RPMI7951 (cell line): ENCODE measurements at regions not wholly inside any gene's neighbourhood (a gene's known extent, or its start where the extent isn't known, plus 50 kb on each side); places are given as distances from the start of the nearest gene placed in this dataset.
A peak's percentile ranks its signal among the peaks of the same experiment; 100 is the strongest.
"Not testable (repeated sequence)": the region's sequence is repeated elsewhere in the genome, so short reads cannot be mapped to it uniquely, and the experiment has no call there.

Experiments
- DNase-seq: peaks from one replicate; pipeline ENCODE4 v3.0.0-alpha.2; 2012; ENCODE audit warnings: low read depth

DNA sequence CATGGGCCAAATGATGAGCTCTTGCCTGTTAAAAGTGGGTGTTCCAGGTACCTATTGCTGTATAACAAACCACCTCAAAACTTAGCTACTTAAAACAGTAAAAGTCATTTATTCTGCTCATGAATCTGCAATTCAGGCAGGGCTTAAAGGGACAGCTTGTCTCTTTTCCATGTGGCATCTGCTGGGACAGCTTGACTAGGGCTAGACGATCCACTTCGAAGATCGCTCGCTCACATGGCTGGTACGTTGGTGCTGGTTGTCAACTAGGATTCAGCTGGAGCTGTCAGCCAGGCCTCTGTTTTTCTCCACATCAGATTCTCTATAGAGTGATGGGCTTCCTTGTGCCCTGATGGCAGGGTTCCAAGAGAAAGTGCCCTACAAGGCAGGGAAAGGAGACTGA lies 581.3 kb downstream of the NTRK3 start:
- no peak for DNase-seq

DNA sequence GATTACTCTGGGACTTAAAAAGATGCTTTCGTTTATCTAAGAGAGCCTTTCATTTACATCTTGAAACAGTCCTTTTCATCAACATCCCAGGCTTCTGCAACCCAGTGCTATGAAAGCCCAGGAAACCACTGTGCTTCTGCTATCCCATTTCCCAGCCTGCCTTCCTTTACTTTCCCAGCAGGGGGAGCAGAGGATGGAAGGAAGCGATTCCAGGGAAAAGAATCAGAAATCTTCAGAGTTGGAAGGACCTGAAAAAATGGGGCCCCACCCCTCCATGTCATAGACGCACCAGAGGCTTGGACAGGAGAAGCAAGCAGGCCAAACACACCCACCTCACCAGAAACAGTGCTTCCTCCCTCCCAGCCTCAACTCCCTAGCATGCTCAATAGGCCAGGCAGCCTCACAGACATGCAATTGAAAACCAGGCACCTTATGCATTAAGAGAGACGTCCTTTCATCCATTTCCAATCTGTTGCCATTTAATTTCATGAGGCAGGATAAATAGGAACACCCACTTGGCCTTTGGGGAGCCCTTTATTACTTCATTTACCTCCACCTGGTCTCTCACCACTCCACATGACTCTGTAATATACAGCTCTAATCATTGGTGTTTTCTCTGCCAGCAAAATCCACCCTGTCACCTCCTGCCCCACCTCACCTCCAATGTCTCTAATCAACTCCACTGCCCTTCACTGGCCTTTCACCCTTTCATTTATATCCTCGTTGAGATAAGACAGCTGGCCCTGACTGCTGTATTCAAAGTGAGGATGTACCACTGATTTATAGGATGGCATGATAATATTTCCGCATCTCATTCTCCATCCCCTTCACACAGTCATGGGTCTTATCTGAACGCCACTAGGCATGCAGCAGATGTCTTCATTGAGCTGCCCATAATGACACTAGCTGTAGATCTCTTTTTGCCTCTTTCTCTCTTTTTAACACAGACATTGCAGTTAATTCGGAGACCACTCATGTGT lies 583.9 kb downstream of the NTRK3 start:
- DNase-seq: peak; percentile 68

DNA sequence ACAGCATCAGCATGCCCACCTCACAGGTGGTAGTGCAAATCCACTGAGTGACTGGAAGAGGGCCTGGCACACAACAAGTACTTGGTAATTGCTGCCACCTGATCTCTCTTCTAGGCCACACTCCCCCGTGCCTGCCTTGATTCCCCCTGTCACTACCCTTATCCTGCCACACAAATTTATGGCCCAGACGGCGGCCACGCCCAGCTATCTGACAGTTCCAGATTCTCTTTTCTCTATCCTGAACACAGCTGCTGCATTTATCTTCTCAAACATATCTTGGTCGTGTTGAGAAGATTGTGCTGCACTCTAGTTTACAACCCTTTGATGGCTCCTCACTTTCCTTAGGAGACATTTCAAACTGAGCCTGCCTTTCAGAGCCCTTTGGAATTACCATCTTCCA lies 585.2 kb downstream of the NTRK3 start:
- DNase-seq: no peak

DNA sequence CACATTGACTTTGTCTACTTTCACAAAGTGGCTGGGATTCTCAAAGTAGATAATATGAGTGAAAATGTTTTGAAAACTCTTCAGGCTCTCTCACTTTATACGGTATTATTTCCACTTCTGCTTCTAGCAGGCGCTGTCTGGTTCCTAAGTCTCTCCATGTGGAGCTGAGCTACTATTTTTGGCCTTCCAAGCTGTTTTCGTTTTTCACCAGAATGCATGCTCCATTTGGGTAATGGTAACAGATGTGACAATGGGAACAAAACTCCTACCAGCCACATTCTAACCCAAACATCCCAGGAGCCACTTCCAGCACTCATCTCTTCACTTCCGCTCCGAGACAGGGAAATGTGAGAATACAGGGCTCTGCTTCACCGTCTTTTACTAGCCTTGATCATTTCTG lies 586.7 kb downstream of the NTRK3 start:
- peak; percentile 86 for DNase-seq

DNA sequence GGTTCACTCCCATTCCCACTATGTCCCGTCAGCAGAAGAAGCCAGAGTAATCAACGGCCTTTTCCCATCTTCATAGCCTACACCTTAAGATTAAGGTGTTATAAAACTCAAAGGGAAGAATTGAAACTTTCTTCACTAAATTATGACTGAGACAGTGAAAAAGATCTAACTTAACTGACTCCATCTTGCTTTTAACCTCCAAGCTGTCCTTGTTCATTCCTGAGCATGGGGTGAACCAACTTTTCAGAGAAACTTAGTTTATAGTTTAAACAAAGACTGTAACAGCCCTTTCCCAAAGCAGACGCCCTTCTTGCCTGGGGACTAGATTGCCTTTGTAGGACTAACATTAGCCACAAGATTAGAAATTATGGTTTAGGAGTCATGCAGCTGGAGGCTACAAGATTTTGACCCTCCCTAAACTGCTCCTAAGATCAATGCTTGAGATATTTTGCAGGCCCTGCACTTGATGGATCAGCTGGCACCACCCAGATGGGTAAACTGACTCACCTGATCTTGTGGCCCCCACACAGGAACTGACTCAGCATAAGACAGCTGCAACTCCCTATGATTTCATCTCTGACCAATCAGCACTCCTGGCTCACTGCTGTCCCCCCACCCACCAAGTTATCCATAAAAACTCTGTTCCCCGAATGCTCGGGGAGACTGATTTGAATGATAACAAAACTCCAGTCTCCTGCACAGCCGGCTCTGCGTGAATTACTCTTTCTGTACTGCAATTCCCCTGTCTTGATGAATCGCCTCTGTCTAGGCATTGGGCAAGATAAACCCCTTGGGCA lies 587.6 kb downstream of the NTRK3 start:
- DNase-seq: peak; percentile 99

DNA sequence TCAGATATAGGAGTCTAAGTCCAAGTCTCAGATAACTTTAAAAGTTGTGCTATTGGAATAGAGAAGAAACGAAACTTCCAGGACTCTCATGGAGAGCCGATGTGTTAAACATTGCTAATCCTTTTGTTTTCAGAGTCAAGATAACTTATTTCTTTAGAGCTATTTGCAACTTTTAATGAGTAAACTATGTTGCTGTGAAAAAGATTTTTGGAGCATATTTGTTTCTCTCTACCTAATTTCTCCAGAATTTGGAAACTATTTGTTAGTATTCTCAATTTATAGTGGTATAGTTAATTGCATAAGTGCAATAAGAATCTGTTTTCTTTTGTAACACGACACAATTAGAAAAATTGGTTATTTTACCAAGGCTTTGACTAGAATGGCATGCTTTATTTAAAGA lies 588.9 kb downstream of the NTRK3 start:
- no peak for DNase-seq

DNA sequence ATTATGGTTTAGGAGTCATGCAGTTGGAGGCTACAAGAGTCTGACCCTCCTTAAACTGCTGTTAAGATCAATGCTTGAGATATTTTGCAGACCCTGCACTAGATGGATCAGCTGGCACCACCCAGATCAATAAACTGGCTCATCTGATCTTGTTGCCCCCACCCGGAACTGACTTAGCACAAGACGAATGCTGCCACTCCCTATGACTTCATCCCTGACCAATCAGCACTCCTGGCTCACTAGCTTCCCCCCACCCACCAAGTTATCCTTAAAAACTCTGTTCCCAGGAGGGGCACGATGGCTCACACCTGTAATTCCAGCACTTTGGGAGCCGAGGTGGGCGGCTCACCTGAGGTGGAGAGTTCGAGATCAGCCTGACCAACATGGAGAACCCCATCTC lies 594.0 kb downstream of the NTRK3 start:
- DNase-seq: no peak

DNA sequence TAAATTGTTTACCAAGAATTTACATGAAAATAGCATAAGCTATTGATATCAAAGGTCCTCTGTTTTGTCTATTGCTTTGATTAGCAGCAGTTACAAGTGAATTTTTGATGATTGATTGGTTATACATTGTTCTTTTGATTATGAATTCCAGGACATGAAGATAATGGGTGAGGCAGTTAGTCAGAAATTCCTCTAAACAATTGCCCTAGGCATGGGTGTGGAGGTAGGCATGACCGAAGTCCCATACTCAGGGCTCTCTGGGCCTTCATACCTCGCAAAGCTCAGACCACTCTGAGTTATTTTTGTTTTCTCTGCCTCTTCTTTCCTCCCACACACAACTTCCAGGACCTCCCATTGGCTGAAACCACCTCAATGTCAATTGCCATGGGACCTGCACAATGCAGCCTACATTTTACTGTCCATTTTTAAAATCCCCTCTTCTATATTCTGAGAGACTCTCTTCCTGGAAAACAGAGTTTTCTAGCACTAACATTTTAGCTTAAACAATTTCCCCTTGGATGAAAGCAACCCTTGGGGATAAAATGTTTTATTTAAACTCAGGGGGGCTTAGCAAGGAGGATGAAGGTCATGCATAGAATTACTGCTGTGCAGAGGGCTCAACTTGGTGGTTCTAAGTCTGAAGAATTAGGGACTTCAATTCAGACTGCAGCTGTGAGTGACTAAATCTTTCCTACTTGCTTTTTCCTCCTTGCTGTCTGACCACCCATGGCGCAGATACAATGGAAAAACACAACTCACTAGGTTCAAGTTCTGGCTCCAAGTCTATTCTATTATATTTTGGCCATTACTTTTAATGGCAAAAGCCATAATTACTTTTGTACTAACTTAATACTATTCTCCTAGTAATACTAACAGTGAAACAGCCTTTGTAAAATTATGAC lies 594.8 kb downstream of the NTRK3 start:
- peak; percentile 62 for DNase-seq

DNA sequence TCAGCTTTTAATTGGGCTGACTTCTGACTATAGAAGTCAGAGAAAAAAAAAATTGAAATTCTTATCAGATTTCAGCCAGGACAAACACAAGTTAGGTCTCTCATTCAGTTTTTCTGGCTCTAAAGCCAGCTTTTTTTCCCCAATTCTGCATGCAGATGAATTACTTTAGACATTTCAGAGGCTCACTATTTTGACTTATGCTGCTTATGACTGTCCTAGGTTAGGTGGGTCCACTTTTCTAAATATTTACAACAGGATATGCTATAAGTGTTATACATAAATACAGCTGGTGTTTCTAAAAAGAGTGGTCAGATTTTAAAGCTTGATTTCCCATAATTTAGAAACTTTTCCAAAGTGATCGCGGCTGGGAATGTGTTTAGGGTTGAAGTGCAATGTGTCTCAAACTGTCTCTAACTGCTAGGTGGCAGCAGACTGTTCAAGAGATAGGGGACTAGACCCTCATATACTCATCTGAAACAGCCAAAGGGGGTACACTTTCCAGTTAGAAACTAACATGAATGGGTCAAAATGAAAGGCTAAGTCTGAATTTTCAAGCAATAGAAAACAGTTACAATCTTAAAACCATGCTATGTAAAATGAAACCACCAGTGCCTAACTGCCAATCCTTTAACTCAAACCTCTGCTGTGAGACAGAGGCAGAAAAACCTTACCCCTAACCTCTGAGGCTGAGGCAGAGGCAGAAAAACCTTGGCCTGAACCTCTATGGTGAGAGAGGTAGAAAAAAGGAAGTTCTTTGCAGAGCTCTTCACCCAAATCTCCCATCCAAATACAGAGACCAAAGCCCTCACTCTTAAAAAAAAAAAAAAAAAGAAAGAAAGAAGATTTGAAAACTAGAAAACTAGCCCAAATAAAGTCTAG lies 596.0 kb downstream of the NTRK3 start:
- no peak for DNase-seq

DNA sequence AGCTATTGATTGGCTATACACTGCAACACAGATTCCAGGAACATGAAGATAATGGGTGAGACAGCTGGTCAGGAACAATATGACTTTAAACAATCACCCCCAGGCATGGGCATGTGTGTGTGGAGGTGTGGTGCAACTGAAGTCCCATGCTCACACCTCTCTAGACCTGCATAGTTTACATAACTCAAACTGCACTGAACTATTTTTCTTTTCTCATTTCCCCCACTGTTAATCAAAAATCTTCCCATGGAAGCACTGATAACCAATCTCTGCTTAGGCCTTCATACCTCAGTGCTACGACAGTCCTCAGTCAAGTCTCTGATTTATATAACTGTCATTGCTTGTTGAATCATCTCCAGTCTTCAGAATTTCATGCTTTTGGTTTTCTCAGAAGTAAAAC lies 600.2 kb downstream of the NTRK3 start:
- no peak for DNase-seq

DNA sequence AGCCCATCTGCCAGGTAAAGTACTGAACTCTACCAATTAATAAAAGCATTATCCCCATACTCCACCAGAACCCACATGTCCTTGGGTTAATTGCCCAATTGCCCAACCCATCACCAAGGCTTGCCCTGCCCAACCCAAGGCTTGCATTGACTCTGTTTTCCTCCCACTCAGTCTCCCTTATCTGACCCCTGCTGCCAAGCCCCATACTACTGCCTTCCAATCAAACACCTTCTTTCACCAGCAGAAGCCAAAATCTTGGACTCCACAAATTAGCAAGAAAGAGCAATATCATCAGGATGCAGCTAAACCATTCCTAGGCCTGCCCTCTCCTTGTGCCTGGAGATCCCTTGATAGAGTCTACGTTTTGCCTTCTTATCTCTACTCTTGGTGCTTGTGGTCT lies 602.9 kb downstream of the NTRK3 start:
- no peak for DNase-seq

DNA sequence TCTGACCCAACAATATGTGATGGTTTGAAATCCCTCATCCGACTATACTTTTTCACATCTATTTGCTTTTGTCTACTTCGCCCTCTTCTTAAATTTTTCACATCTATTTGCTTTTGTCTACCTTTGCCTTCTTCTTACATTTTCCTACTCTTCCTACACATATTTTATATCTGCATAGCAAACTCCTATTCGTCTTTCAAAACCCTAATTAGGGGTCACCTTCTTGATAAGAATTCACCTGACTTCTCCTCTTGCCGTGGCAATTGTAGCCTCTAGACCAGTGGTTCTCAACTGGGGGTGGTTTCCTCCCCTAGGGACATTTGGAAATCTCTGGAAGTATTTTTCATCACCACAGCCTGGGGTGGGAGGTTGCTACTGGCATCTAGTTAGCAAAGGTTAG lies 607.4 kb downstream of the NTRK3 start:
- no peak for DNase-seq

DNA sequence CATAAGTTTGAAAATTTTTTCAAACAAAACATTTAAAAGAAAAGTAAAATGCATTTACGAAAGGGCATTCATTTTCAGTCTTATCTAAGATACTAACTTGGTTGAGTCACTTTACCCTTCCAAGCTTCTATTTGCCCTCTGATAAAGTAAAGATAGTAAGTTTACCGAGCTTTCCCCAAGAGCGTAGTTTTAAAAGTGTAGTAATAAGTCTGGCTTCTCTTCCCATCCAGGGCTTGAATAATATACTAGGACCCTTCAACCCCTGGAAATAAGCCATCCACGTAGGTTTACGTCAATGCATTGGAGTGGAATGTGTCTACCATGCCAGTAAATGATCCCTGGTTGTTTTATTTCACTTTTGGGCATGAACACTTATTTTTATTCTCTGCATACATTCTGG lies 608.3 kb downstream of the NTRK3 start:
- no peak for DNase-seq

DNA sequence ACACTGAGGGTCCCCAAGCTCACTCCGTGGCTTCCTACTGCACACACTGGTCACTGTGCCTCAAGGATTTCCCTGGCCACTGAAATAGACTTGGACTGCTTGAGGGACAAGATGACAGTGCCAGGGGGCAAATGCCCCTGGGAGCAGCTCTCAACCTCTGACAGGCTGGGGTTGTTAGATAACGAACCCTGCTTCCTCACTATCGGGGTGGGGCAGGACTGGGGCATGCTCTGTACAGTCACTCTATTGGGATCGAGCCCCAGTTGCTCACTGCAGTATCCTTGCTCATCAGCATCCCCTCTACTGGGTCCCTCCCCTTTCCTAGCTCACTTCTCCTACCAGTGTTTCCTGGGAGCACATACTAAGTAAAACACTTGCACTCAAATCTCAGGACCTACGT lies 610.8 kb downstream of the NTRK3 start:
- no peak for DNase-seq

DNA sequence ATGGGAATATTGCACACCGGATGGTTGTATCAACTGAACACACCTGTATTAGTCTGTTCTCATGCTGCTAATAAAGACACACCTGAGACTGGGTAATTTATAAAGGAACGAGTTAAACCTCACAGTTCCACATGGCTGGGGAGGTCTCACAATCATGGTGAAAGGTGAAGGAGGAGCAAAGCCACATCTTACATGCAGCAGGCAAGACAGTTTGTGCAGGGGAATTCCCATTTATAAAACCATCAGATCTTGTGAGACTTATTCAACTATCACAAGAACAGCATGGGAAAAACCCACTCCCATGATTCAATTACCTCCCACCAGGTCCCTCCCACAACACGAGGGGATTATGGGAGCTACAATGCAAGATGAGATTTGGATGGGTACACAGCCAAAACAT lies 613.5 kb downstream of the NTRK3 start:
- not testable (repeated sequence) for DNase-seq

DNA sequence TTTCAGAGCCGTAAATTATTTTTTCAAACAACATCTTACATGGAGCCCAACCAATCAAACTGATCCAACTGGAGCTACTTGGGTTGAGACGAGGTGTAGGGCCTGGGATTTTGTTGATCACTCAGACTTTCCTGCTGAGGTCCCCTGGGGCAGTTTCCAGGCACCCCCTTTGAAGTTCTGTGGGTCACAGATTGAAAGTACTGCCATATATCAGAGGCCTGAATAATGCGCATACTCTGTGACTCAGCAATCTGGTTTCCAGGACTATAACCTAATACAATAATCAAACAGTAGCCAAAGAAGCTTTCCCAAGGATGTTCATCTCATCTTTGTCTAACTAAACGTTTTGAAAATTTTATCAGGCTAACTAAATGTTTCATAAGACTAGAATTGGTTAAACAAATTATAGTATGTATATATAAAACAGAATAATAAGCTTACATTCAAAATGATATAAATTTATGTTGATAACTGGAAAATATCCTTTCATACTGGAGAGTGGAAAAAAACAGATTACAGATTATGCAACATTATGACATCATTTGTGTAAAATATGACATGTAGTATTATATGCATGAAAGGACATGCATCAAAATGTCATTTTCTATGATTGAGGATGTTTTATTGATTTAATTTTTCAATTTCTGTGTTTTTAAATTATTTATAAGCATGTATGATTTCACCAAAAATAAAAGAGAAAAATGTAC lies 617.1 kb downstream of the NTRK3 start:
- DNase-seq: peak; percentile 57

DNA sequence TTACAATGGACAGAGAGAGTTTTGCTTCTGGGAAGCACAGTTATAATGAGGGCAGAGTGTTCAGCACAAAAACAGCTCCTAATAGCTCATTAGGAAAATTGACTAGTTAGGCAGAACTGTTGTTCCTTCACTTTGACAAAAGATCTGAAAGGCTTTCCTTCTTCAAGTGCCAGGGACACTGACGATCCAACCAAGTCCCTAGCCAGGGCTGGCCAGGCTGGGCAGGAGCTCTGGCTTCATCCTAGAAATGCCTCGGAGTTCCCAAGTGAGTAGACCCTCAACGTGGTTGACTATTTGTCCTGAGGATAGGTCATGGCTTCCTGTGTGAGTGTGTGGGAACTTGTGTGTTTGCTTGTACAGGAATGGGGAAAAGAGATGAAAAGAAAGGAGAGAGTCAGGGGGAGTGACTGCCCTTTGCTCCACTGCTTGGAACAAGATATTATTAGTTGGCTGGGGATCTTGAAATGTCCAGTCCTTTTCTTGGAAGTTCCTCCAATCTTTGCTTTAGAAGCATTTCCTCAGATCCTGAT lies 617.9 kb downstream of the NTRK3 start:
- DNase-seq: no peak

DNA sequence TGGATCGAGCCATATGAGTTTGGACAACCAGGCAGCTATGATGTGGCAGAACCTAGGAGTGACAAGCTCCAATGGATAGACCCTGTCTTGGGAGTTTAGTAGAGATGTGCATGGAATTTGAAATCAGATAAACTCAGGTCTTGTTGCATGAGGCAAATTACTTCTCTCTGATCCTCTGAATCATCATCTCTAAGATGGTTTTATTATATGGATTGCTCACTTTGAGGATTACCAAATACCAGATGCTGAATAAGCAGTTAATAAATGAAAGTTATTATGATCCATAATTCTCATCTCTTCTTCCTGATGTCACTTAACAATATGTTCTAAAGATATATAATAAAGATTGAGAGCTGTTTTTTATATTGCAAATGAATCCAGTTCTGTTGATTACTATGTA lies 622.2 kb downstream of the NTRK3 start:
- DNase-seq: no peak

DNA sequence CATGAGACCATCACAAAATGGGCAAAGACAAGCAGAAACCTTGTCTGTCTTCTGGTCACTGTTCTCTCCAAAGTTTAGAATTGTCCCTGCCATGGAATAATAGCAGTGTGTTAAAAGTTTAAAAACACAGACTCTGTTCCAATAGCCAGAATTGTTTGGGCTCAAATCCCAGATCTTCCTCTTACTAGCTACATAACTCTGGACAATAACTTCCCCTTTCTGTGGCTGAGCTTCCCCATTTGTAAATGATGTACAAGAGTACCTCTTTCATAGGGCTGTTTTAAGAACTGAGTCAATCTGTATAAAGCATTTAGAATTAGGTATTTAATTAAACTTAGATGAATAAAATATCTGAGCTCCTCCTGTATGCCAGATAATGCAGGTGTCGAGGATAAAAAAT lies 623.0 kb downstream of the NTRK3 start:
- DNase-seq: no peak

DNA sequence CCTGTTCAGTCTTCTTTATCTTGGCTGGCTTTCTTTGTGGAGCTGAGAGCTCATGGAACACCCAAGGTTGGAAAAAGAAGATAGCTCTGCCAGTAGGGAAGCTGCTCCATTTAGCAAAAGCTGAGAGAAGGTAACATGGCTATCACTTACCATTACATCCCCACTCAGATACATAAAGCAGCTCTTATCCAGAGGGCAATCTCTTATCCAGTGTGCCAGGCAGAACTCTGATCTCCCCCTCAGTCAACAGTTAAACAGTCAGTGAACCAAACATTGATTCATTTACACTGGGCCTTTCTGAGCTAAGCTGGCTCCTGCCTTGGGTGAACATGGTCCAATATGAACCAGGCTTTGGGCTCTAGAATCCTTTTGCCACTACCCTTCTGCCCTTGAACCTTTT lies 624.2 kb downstream of the NTRK3 start:
- no peak for DNase-seq
